Fibroblast of the aortic adventitia (primary cell): ENCODE measurements at regions not wholly inside any gene's neighbourhood (a gene's known extent, or its start where the extent isn't known, plus 50 kb on each side); places are given as distances from the start of the nearest gene placed in this dataset.

Experiments used
- DNase-seq: peaks from one replicate; pipeline ENCODE4 v3.0.0-alpha.2; 2010; ENCODE audit warnings: low read depth
- H3K4me3 ChIP-seq: 2 replicates; pipeline ENCODE4 v1.5.1; 2011; ENCODE audit warnings: low read depth, mild to moderate bottlenecking, control low read depth, low read length, moderate library complexity
- TF ChIP-seq, protein P1 (sequence below): IDR thresholded peaks from 2 replicates; pipeline ENCODE4 v1.5.1; 2011; ENCODE audit warnings: mild to moderate bottlenecking, low read length, control low read depth, inconsistent platforms; ENCODE audit not compliant: insufficient read depth

DNA sequence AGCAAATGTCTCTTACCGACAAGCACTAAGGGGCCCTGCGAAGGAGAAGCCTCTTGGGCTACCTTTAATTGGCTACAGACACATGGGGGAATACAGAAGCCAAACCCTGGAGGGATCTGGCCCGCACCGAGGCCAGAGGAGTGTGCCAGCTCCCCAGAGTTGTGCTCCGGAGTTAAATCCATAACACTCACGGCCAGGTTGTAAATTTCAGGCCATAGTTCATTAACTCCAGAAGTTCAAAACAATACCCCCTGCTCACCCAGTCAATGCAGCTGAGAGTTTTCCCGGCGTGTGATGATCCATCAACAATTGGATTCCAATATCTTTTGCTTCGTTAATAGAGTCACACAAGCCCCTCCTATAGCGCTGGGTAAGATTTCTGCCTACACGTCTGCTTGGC is 371.5 kb downstream of the NXPE2 start:
- H3K4me3 ChIP-seq: no peak overlapping the region
- TF ChIP-seq, protein P1, sequence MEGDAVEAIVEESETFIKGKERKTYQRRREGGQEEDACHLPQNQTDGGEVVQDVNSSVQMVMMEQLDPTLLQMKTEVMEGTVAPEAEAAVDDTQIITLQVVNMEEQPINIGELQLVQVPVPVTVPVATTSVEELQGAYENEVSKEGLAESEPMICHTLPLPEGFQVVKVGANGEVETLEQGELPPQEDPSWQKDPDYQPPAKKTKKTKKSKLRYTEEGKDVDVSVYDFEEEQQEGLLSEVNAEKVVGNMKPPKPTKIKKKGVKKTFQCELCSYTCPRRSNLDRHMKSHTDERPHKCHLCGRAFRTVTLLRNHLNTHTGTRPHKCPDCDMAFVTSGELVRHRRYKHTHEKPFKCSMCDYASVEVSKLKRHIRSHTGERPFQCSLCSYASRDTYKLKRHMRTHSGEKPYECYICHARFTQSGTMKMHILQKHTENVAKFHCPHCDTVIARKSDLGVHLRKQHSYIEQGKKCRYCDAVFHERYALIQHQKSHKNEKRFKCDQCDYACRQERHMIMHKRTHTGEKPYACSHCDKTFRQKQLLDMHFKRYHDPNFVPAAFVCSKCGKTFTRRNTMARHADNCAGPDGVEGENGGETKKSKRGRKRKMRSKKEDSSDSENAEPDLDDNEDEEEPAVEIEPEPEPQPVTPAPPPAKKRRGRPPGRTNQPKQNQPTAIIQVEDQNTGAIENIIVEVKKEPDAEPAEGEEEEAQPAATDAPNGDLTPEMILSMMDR: no peak
- DNase-seq: no peak

DNA sequence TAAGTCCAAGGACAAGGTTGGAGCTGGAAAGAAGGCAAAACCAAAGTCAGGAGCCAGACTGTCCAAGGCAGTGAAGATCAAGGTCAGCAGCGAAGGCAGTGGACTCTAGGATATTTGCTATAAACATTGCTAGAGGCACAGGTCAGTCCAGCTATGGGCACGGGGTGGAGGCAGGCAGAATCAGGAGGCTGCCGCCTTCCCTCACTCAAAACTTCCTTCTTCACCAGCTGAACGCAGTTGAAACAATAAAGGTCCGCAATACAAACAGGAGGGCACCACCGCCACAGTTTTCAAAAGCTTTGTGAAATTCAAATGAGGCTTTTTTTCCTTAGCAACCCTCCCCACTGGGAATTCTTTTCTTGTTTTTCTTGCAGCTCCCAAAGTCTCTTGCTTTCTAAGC is 372.4 kb downstream of the NXPE2 start:
- TF ChIP-seq, protein P1: no peak
- no peak for DNase-seq
- H3K4me3 ChIP-seq: no peak overlapping the region

DNA sequence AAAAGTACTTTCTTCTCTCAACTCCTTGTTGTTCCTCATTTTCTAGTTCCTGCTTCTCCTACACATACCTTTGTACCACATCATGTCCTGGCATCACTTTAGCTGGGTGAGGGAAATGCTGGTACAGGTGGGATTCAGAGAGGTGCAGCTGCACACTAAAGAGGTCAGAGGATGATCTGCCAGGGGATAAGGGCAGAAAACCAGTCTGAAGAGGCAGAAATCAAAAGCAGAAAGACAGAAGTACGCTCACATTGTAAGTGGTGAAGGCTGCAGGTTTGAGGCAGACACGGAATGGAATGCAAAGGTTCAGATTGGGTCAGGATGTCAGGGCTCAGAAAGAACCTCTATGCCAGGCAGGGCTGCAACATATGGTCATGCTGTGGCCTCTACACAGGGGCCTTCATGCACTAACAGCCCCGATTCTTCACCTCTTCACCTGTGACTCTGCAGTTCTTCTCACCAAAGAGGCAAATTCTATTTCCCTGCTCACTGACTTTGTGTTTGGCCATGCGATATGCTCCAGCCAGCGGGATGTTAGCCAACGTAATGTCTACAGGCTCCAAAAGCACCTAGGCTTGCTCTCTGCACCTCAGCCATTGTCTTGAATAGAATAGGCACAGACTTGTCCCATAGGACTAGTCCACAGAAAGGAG is 373.7 kb downstream of the NXPE2 start:
- DNase-seq: no peak
- TF ChIP-seq, protein P1: no peak
- no peak overlapping the region for H3K4me3 ChIP-seq

DNA sequence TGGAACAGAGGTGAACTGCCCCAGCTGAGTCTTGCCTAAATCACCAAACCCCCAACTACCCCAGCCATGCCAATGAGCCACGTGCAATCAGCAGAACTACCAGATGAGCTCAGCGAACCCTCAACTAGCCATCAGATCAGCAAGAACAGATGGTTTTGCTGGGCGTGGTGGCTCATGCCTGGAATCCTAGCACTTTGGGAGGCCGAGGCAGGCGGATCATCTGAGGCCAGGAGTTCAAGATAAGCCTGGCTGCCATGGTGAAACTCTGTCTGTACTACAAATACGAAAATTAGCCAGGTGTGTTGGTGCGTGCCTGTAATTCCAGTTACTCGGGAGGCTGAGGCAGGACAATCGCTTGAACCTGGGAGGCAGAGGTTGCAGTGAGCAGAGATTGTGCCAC is 374.3 kb downstream of the NXPE2 start:
- DNase-seq: no peak
- TF ChIP-seq, protein P1: no peak
- no peak overlapping the region for H3K4me3 ChIP-seq

DNA sequence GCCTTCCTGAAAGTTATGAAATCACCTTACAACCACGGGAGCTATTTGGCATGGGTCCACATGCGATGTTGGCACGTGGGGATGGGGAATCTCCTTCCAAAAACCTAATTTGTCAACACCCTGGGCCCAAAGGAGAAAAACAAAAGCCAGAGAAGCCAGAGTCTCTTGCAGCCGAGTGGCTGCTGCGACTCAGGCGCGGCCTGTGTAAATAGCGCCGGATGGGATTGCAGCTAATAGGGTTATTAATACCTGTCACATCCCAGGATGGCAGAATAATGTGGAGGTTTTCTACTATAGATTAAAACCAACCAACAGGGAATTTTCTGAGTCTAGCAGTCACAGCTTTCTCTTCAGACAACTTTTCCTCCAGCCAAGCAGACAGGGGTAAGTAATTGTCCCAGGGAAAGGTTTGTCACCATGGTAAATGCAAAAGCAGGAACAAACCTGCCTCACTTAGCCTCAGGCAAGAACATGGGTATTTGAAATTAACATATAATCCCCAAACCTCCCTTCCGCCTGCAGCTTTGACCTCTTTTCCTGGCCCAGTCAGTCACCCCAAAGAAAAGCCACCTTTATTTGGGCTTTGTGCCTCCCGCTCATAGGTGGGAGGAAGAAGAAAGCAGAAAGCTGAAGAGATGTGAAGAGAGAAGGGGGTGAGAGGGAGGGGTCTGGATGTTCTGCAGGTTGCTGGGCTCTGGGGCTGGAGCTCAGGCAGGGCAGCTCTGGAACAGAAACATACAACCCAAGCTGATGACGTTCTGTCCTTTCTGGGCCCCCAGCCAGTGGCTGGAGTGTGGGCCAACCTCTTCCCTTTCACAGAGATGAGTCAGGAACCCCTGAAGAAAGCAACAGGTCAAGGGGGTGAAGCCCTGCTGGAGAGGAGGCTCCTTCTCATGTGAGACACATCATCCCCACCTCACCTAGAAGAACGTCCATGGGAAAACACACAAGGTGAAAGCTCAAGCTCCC is 376.5 kb downstream of the NXPE2 start:
- no peak for DNase-seq

DNA sequence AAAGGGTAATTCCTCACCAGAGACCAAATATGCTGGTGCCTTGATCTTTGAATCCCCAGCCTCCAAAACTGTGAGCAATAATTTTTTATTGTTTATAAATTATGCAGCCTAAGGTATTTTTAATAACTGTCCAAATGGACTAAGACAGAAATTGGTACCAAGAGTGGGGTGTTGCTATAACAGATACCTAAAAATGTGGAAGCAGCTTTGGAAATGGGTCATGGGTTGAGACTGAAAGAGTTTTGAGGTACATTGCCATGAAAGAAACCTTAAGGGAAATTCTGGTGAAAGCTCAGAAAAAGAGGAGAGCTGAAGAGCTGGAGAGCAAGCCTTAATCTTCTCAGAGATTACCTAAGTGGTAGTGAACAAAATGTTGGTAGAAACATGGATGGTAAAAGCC is 378.2 kb downstream of the NXPE2 start:
- no peak for DNase-seq
- no peak overlapping the region for H3K4me3 ChIP-seq
- TF ChIP-seq, protein P1: no peak

More for the DNA sequence above, 376.5 kb downstream of the NXPE2 start:
- TF ChIP-seq, protein P1: no peak
- H3K4me3 ChIP-seq: no peak overlapping the region
